ENCODE measurements at regions not wholly inside any gene's neighbourhood (a gene's known extent, or its start where the extent isn't known, plus 50 kb on each side); places are given as distances from the start of the nearest gene placed in this dataset.

DNA sequence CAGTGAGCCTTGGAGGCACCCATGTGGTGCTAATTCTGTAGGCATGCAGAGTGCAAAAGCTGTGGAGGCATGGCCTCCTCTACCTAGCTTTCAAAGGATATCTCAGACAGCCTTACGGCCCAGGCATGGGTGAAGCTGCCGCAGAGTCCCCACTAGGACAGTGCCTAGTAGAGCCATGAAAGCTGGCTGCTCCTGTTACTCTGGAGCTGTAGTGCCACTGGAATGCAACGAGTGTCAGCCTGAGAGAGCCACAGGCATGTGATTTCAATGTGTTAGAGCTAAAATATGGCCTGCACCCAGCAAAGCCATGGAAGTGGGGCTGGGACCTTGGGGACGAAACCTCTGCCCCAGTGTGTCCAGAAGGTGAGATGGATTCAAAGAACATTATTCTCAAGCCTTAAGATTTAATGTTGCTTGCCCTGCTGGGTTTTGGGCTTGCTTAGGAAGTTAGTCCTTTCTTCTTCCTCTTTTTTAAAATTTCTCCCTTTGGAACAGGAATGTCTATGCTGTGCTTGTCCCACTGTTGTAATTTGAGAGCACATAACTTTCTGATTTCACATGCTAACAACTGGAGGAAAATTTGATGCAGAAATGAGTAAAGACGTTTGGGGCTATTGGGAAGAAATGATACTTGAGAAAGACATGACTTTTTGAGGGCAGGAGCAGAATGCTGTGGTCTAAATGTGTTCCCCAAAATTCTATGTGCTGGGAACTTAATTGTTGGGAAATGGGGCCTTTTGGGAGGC, 298.4 kb downstream of the PSAT1 start:
- no peak overlapping the region for H3K27ac Mint-ChIP-seq (ENCODE audit: unreplicated experiment)
- H3K36me3 Mint-ChIP-seq (ENCODE audit: low read depth), result peaks cover 3% of the 10 kb centered on the region
- TF ChIP-seq, protein P1, sequence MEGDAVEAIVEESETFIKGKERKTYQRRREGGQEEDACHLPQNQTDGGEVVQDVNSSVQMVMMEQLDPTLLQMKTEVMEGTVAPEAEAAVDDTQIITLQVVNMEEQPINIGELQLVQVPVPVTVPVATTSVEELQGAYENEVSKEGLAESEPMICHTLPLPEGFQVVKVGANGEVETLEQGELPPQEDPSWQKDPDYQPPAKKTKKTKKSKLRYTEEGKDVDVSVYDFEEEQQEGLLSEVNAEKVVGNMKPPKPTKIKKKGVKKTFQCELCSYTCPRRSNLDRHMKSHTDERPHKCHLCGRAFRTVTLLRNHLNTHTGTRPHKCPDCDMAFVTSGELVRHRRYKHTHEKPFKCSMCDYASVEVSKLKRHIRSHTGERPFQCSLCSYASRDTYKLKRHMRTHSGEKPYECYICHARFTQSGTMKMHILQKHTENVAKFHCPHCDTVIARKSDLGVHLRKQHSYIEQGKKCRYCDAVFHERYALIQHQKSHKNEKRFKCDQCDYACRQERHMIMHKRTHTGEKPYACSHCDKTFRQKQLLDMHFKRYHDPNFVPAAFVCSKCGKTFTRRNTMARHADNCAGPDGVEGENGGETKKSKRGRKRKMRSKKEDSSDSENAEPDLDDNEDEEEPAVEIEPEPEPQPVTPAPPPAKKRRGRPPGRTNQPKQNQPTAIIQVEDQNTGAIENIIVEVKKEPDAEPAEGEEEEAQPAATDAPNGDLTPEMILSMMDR (conservative IDR thresholded peaks at IDR 0.05), result no peak
- H3K4me3 Mint-ChIP-seq, result no peak overlapping the region
- no peak for DNase-seq (ENCODE audit: low read depth, low spot score)
- no peaks in the 10 kb centered on the region for H3K4me1 Mint-ChIP-seq
- no peaks in the 10 kb centered on the region for H3K27me3 Mint-ChIP-seq (ENCODE audit: low read depth)
- H3K9me3 Mint-ChIP-seq, result peaks cover 4% of the 10 kb centered on the region

DNA sequence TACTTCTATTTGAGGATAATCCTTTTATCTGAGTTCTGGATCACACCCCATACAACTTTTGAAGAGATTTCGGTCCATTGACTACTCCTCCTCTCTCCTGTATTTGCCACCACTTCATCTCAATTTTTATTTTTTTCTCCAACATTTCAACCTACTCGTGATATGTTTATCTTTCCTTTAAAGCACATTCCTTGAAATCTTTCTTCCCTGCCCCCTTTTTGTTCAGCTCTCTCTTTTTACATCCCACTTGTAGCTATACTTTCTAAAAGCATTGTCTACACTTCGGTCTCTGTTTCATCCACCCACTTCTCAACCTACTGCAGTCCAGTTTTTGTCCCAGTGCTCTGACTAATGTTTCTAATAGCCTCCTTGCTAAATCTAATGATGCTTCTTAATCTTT, 299.4 kb downstream of the PSAT1 start:
- Mint-ChIP-seq H3K36me3 (ENCODE audit: low read depth) (peaks cover 3% of the 10 kb centered on the region), H3K27ac (ENCODE audit: unreplicated experiment) (no peak overlapping the region), H3K4me1 (no peaks in the 10 kb centered on the region), H3K27me3 (ENCODE audit: low read depth) (no peaks in the 10 kb centered on the region), H3K9me3 (peaks cover 4% of the 10 kb centered on the region), H3K4me3 (no peak overlapping the region)
- no peak for DNase-seq (ENCODE audit: low read depth, low spot score)
- TF ChIP-seq, protein P1 (conservative IDR thresholded peaks at IDR 0.05), result no peak

DNA sequence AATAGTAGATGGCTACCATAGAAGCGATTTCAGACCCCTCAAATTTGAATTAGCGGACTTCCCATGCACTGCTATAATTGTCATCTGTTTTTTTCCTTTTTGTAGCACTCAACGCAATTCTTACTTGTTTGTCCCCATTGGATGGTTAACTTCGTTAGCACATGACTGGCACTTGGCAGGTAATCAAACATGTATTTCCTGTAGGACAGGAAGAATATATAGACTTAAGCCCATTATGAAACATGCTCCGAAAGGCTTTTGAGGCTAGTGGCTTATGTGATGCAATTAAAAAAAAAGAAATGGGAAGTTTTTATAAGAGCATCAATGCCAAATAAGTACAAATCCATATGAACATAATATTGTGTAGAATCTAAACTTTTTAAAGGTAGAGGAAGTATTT, 301.2 kb downstream of the PSAT1 start:
- H3K4me3 Mint-ChIP-seq, result no peak overlapping the region
- H3K27ac Mint-ChIP-seq (ENCODE audit: unreplicated experiment), result no peak overlapping the region
- no peak for DNase-seq (ENCODE audit: low read depth, low spot score)
- TF ChIP-seq, protein P1 (conservative IDR thresholded peaks at IDR 0.05), result no peak
- peaks cover 4% of the 10 kb centered on the region for H3K9me3 Mint-ChIP-seq
- H3K27me3 Mint-ChIP-seq (ENCODE audit: low read depth), result no peaks in the 10 kb centered on the region
- H3K4me1 Mint-ChIP-seq, result peaks cover 7% of the 10 kb centered on the region
- peaks cover 3% of the 10 kb centered on the region for H3K36me3 Mint-ChIP-seq (ENCODE audit: low read depth)

DNA sequence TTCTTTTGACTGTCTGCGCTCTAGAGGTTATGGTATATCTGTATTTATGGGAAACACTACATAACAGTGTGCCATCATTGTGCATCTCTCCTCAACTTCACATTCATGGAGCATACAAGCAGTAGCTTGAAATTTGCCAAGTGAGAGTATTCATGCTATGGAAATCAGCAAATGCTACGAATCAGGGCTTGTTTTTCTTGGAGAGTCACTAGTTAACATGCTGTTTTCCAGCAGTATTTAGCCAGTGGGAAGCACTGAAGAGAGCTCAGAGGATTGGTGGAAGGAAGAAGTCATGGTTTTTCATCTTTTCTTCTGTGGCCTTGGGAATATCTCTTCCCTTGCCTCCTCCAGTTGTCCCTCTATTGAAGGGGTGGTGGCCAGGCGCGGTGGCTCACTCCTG, 303.0 kb downstream of the PSAT1 start:
- no peak overlapping the region for H3K27ac Mint-ChIP-seq (ENCODE audit: unreplicated experiment)
- TF ChIP-seq, protein P1 (conservative IDR thresholded peaks at IDR 0.05), result no peak
- peaks cover 13% of the 10 kb centered on the region for H3K4me1 Mint-ChIP-seq
- no peak overlapping the region for H3K4me3 Mint-ChIP-seq
- H3K9me3 Mint-ChIP-seq, result peaks cover 4% of the 10 kb centered on the region
- no peaks in the 10 kb centered on the region for H3K27me3 Mint-ChIP-seq (ENCODE audit: low read depth)
- no peak for DNase-seq (ENCODE audit: low read depth, low spot score)
- H3K36me3 Mint-ChIP-seq (ENCODE audit: low read depth), result peaks cover 3% of the 10 kb centered on the region

DNA sequence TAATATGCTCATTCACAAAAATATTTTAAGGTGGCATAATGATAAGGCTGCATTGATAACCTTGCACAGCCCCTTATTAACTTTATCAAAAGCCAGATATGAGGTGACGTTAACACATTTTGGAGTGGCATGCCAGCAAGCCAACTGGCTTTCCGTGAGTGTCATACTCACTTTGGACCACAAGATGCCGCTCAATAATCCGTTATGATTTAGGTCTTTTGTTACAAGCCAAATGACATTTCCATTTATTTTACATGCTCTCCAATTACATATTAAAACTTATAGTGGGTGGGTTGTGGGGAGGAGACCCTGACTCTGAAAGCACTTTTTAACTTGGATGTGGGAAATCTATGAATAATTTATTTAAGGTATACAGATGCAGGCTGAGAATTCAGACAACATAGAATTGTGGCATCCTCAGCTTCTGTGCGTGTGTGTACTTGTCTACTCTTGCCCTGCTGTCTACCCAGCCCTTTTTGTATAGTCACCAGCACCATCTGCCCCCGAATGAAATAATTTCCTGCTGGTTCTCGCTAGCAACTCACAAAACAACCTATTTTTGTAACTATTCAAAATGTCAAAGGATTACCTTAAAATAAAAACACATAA, 305.1 kb downstream of the PSAT1 start:
- no peak overlapping the region for H3K4me3 Mint-ChIP-seq
- H3K9me3 Mint-ChIP-seq, result no peaks in the 10 kb centered on the region
- TF ChIP-seq, protein P1 (conservative IDR thresholded peaks at IDR 0.05), result peak; percentile 87
- no peaks in the 10 kb centered on the region for H3K36me3 Mint-ChIP-seq (ENCODE audit: low read depth)
- peaks cover 26% of the 10 kb centered on the region for H3K4me1 Mint-ChIP-seq
- H3K27ac Mint-ChIP-seq (ENCODE audit: unreplicated experiment), result no peak overlapping the region
- H3K27me3 Mint-ChIP-seq (ENCODE audit: low read depth), result no peaks in the 10 kb centered on the region
- DNase-seq (ENCODE audit: low read depth, low spot score), result peak; percentile 51

Measured in neural crest cell (in vitro differentiated cells).